ENCODE measurements at regions not wholly inside any gene's neighbourhood (a gene's known extent, or its start where the extent isn't known, plus 50 kb on each side); places are given as distances from the start of the nearest gene placed in this dataset.

DNA sequence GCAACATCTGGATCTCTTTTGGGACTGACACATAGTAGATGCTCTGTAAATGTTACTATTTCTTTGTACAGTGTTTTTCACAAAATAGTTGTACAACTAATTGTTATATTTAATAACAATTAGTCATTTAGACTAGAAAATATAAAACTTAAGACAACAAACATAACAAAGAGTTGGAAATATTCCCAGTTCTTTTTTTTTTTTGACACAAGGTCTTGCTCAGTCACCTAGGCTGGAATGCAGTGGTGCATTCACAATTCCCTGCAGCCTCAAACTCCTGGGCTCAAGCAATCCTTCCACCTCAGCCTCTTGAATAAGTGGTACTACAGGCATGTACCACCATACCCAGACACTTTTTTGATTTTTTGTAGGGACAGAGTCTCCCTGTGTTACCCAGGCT, 105.8 kb downstream of the UTRN start:
- TF ChIP-seq, protein P1, sequence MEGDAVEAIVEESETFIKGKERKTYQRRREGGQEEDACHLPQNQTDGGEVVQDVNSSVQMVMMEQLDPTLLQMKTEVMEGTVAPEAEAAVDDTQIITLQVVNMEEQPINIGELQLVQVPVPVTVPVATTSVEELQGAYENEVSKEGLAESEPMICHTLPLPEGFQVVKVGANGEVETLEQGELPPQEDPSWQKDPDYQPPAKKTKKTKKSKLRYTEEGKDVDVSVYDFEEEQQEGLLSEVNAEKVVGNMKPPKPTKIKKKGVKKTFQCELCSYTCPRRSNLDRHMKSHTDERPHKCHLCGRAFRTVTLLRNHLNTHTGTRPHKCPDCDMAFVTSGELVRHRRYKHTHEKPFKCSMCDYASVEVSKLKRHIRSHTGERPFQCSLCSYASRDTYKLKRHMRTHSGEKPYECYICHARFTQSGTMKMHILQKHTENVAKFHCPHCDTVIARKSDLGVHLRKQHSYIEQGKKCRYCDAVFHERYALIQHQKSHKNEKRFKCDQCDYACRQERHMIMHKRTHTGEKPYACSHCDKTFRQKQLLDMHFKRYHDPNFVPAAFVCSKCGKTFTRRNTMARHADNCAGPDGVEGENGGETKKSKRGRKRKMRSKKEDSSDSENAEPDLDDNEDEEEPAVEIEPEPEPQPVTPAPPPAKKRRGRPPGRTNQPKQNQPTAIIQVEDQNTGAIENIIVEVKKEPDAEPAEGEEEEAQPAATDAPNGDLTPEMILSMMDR (IDR thresholded peaks at IDR 0.05), result no peak
- TF ChIP-seq POLR2AphosphoS5 (IDR thresholded peaks at IDR 0.05), result no peak
- TF ChIP-seq POLR2A (IDR thresholded peaks at IDR 0.05), result no peak
- TF ChIP-seq EP300 (IDR thresholded peaks at IDR 0.05), result no peak

Data from upper lobe of left lung (tissue), 4 donors.